GM12801 (cell line): ENCODE measurements at regions not wholly inside any gene's neighbourhood (a gene's known extent, or its start where the extent isn't known, plus 50 kb on each side); places are given as distances from the start of the nearest gene placed in this dataset.

ENCODE experiments used
- CTCF ChIP-seq: IDR thresholded peaks from one replicate; pipeline ENCODE4 v1.5.1; 2011; ENCODE audit warnings: control low read depth; ENCODE audit not compliant: insufficient read length; ENCODE audit errors: extremely low read depth

GRCh38 chr17:79154951-79155585 lies 80.4 kb downstream of the ENGASE start:
- TF ChIP-seq CTCF, result no peak

GRCh38 chr17:79154446-79154845 lies 79.8 kb downstream of the ENGASE start:
- no peak for TF ChIP-seq CTCF

- no peak for TF ChIP-seq CTCF
These were observed 78.9 kb downstream of the ENGASE start for GRCh38 chr17:79153367-79154130.

GRCh38 chr17:79152636-79153035 lies 78.0 kb downstream of the ENGASE start:
- TF ChIP-seq CTCF, result no peak

- TF ChIP-seq CTCF, result no peak
These were observed 77.5 kb downstream of the ENGASE start for GRCh38 chr17:79152110-79152509.

- no peak for TF ChIP-seq CTCF
These were observed 76.2 kb downstream of the ENGASE start for GRCh38 chr17:79150799-79151198.

- no peak for TF ChIP-seq CTCF
These were observed 75.6 kb downstream of the ENGASE start for GRCh38 chr17:79150035-79150733.
